Heart left ventricle (tissue), 13 donors: ENCODE measurements at regions not wholly inside any gene's neighbourhood (a gene's known extent, or its start where the extent isn't known, plus 50 kb on each side); places are given as distances from the start of the nearest gene placed in this dataset.

Source experiments
- CTCF ChIP-seq, 12 donors: fragments of 200-600 bp; sonication (generic) in 4 of 12; IDR thresholded peaks; one replicate each; pipeline versions ENCODE4 v1.5.0 to v1.8.0; 2018 to 2022; ENCODE audit warnings: antibody characterized with exemption in 12 of 12, mild to moderate bottlenecking in 5 of 12
- POLR2A ChIP-seq, 2 donors: fragments of 450-650 bp; IDR thresholded peaks; one replicate each; pipeline ENCODE4 v1.6.1; 2017; ENCODE audit warnings: antibody characterized with exemption in 2 of 2, mild to moderate bottlenecking in 2 of 2, moderate library complexity in 2 of 2
- donor health status: ischemic (EF 13 %, LVEDD 7.1; RV severe dilation, severe dysfunction).
- donor health status: DM: no; HTN: yes; CAD: no.
- donor health status: DM: no; HTN: no; CAD: no.
- donor health status: ischemic (EF 25% LVEDD 6.9; RV normal size, moderate dysfunction).
- donor health status: ischemic (EF 25% LVEDD 5.7; RV mildly dilated, moderate dysfunction).
- donor health status: ischemic (EF 35%, LVEDD 5.7; RV mildly dilated, moderate dysfunction).
- donor health status: nonischemic (EF 11% LVEDD 7.7; RV severe dilation, severe dysfunction).
- donor health status: DM: yes; HTN: yes; CAD: no.
- donor health status: PGD.
- donor health status: ischemic (EF 29% LVEDD 5.4; RV normal size, mild dysfunction).
- donor health status: nonischemic (EF 23%, LVEDD 6.1; RV moderate dilation, normal function).

- TF ChIP-seq CTCF (IDR thresholded peaks at IDR 0.05), result no peak
- no peak for TF ChIP-seq POLR2A (IDR thresholded peaks at IDR 0.05)
These were observed 1148.8 kb upstream of the ADGRL4 start for GRCh38 chr1:80155371-80155770.
